HCT116 (cell line): ENCODE measurements at regions not wholly inside any gene's neighbourhood (a gene's known extent, or its start where the extent isn't known, plus 50 kb on each side); places are given as distances from the start of the nearest gene placed in this dataset.
"Not testable (repeated sequence)": the region's sequence is repeated elsewhere in the genome, so short reads cannot be mapped to it uniquely, and the experiment has no call there.

Source experiments
- ATAC-seq: fragments of 200-7000 bp; cut with Tn5 transposase; 2 replicates; pipeline ENCODE4 v1.9.1; 2020; ENCODE audit warnings: mild to moderate bottlenecking, moderate library complexity
- BruUV-seq: library from RNA; stranded (reverse); fragments of 400-500 nt; replicated peaks from 2 replicates; lab custom pipeline; 2021; lab: Mats Ljungman, UMichigan
- CTCF ChIA-PET: fragments of 300-600 bp; sonication (Branson Sonifier 250); formaldehyde crosslinking; loops from one replicate; lab custom pipeline; 2021; ENCODE audit warnings: antibody characterized with exemption; lab: Charles Lee
- POLR2A ChIA-PET: fragments of 300-600, 350-600 bp; sonication (Branson Sonifier 250); formaldehyde crosslinking; loops from one replicate; lab custom pipeline; 2021; ENCODE audit warnings: antibody characterized with exemption; lab: Charles Lee
- RAD21 ChIA-PET, 2 experiments: fragments of 300-600 bp; sonication (Branson Sonifier 250); formaldehyde crosslinking; loops; one replicate each; lab custom pipeline; 2023; ENCODE audit warnings: low total read pairs in 2 of 2; ENCODE audit not compliant: uncharacterized antibody in 2 of 2, unreplicated experiment in 2 of 2, low non-redundant PET in 1 of 2; lab: Charles Lee
- DNase-seq: peaks from one replicate; pipeline ENCODE4 v3.0.0-alpha.2; 2010; ENCODE audit warnings: low read depth, low spot score
- H2AFZ ChIP-seq: fragments of 200-600 bp; shearing (Covaris generic), sonication (generic); 2 replicates; pipeline ENCODE4 v1.6.1; 2017; ENCODE audit warnings: low read depth, mixed run types, mixed read lengths, antibody characterized with exemption, low read length; ENCODE audit not compliant: poor library complexity, severe bottlenecking
- H3K27ac ChIP-seq: 2 replicates; pipeline ENCODE4 v1.5.1; 2012; ENCODE audit warnings: low read depth, low read length
- H3K27me3 ChIP-seq: fragments of 200-600 bp; sonication (generic); 2 replicates; pipeline ENCODE4 v1.6.1; 2016; ENCODE audit warnings: mixed run types, low read length, mixed read lengths; ENCODE audit not compliant: insufficient read depth
- H3K36me3 ChIP-seq, 2 experiments: fragments of 200-500 bp in 1 of 2; fragments of 200-600 bp in 1 of 2; sonication (Bioruptor generic) in 1 of 2; sonication (generic) in 1 of 2; 2 replicates each; pipeline versions ENCODE4 v1.5.1 to v1.6.1; 2014 to 2016; ENCODE audit warnings: low read length in 2 of 2, inconsistent platforms in 1 of 2, mixed read lengths in 1 of 2, mixed run types in 1 of 2; ENCODE audit not compliant: insufficient read depth in 2 of 2, control insufficient read depth in 1 of 2
- H3K4me1 ChIP-seq, 2 experiments: fragments of 200-600 bp in 1 of 2; sonication (generic) in 1 of 2; 2 replicates each; pipeline versions ENCODE4 v1.5.1 to v1.6.1; 2012 to 2017; ENCODE audit warnings: low read length in 2 of 2, inconsistent platforms in 1 of 2, mild to moderate bottlenecking in 1 of 2, mixed read lengths in 1 of 2, mixed run types in 1 of 2, moderate library complexity in 1 of 2; ENCODE audit not compliant: insufficient read depth in 2 of 2, control insufficient read depth in 1 of 2
- H3K4me2 ChIP-seq: fragments of 200-600 bp; sonication (generic); 2 replicates; pipeline ENCODE4 v1.6.1; 2017; ENCODE audit warnings: mixed run types, low read length, mixed read lengths
- H3K4me3 ChIP-seq, 2 experiments: fragments of 200-600 bp in 1 of 2; sonication (generic) in 1 of 2; replicated peaks in 1 of 2; 2 replicates each; pipeline ENCODE4 v1.5.1; 2011 to 2016; ENCODE audit warnings: low read length in 2 of 2, control low read depth in 1 of 2, low read depth in 1 of 2, mild to moderate bottlenecking in 1 of 2, mixed read lengths in 1 of 2, mixed run types in 1 of 2
- H3K79me2 ChIP-seq: fragments of 200-600 bp; sonication (generic); 2 replicates; pipeline ENCODE4 v1.6.1; 2017; ENCODE audit warnings: mild to moderate bottlenecking, mixed run types, low read length, moderate library complexity, mixed read lengths; ENCODE audit not compliant: insufficient read depth
- H3K9ac ChIP-seq: fragments of 200-600 bp; sonication (generic); 2 replicates; pipeline ENCODE4 v1.6.1; 2016; ENCODE audit warnings: low read length, mixed read lengths
- H3K9me2 ChIP-seq: fragments of 200-600 bp; sonication (generic), shearing (Covaris generic); 2 replicates; pipeline ENCODE4 v1.6.1; 2017; ENCODE audit warnings: mixed run types, mild to moderate bottlenecking, moderate library complexity; ENCODE audit not compliant: insufficient read depth
- H3K9me3 ChIP-seq, 2 experiments: fragments of 200-500 bp in 1 of 2; fragments of 200-600 bp in 1 of 2; sonication (Bioruptor generic) in 1 of 2; sonication (generic) in 1 of 2; 2 replicates each; pipeline ENCODE4 v1.6.1; 2014 to 2017; ENCODE audit warnings: low read length in 2 of 2, mixed read lengths in 2 of 2, inconsistent platforms in 1 of 2, low read depth in 1 of 2, mild to moderate bottlenecking in 1 of 2, mixed run types in 1 of 2, moderate library complexity in 1 of 2; ENCODE audit not compliant: control insufficient read depth in 1 of 2, insufficient read depth in 1 of 2
- H4K20me1 ChIP-seq: fragments of 200-600 bp; sonication (generic), shearing (Covaris generic); 2 replicates; pipeline ENCODE4 v1.6.1; 2017; ENCODE audit warnings: mixed run types, mild to moderate bottlenecking, moderate library complexity; ENCODE audit not compliant: insufficient read depth
- ATF3 ChIP-seq: IDR thresholded peaks from 2 replicates; pipeline ENCODE4 v1.6.1; 2012
- CBX3 ChIP-seq: IDR thresholded peaks from 2 replicates; pipeline ENCODE4 v1.6.1; 2012; ENCODE audit warnings: low read depth
- CEBPB ChIP-seq: IDR thresholded peaks from 2 replicates; pipeline ENCODE4 v1.6.1; 2012; ENCODE audit warnings: low read depth
- EZH2 ChIP-seq: fragments of 200-600 bp; sonication (generic); IDR thresholded peaks from 2 replicates; pipeline ENCODE4 v1.6.1; 2017; ENCODE audit warnings: antibody characterized with exemption, mixed run types
- EZH2phosphoT487 ChIP-seq: fragments of 200-600 bp; IDR thresholded peaks from 2 replicates; pipeline ENCODE4 v1.6.1; 2018; ENCODE audit warnings: antibody characterized with exemption, borderline replicate concordance
- POLR2A ChIP-seq: IDR thresholded peaks from 2 replicates; pipeline ENCODE4 v1.7.0; 2011; ENCODE audit warnings: borderline replicate concordance; ENCODE audit not compliant: insufficient read depth, insufficient read length; ENCODE audit errors: extremely low read depth
- POLR2AphosphoS5 ChIP-seq: IDR thresholded peaks from 2 replicates; pipeline ENCODE4 v1.6.1; 2011; ENCODE audit warnings: mild to moderate bottlenecking, low read depth, low read length, moderate library complexity
- RAD21 ChIP-seq: IDR thresholded peaks from 2 replicates; pipeline ENCODE4 v1.6.1; 2012; ENCODE audit warnings: low read depth, mild to moderate bottlenecking
- REST ChIP-seq: IDR thresholded peaks from 2 replicates; pipeline ENCODE4 v1.6.1; 2012; ENCODE audit warnings: low read depth
- TCF7L2 ChIP-seq: IDR thresholded peaks from 2 replicates; pipeline ENCODE4 v1.7.0; 2011; ENCODE audit warnings: borderline replicate concordance, inconsistent platforms; ENCODE audit not compliant: insufficient read depth, insufficient read length; ENCODE audit errors: extremely low read depth
- YY1 ChIP-seq: IDR thresholded peaks from 2 replicates; pipeline ENCODE4 v1.6.1; 2011; ENCODE audit warnings: low read length, low read depth, moderate library complexity, mild to moderate bottlenecking; ENCODE audit not compliant: insufficient replicate concordance; ENCODE audit errors: extremely low read depth
- intact Hi-C: fragments of 100-400 bp; cut with micrococcal nuclease; formaldehyde crosslinking; loops from 2 replicates; pipeline ENCODE4 v1.10.0; 2022

- Histone ChIP-seq H3K4me1 (no peaks in the 10 kb centered on the region), H3K9me2 (no peaks in the 10 kb centered on the region), H2AFZ (no peak overlapping the region), H3K79me2 (no peaks in the 10 kb centered on the region), H3K27ac (no peak overlapping the region), H4K20me1 (no peaks in the 10 kb centered on the region), H3K9ac (no peak overlapping the region), H3K27me3 (no peaks in the 10 kb centered on the region), H3K36me3 (no peaks in the 10 kb centered on the region), H3K9me3 (no peaks in the 10 kb centered on the region), H3K4me3 (no peak overlapping the region), H3K4me2 (no peak overlapping the region)
- no peak for TF ChIP-seq ATF3
- TF ChIP-seq EZH2, result no peak
- TF ChIP-seq POLR2AphosphoS5, result no peak
- no peak for TF ChIP-seq CEBPB
- TF ChIP-seq REST, result no peak
- no peak for TF ChIP-seq RAD21
- TF ChIP-seq POLR2A, result no peak
- no peak for TF ChIP-seq TCF7L2
- no peak for TF ChIP-seq CBX3
- TF ChIP-seq EZH2phosphoT487, result no peak
- no peak for TF ChIP-seq YY1
- ChIA-PET RAD21 (no interaction called here), CTCF (no interaction called here), POLR2A (no interaction called here)
- DNase-seq, result no peak
- intact Hi-C loops, result no loop called here
- no peak for ATAC-seq
- BruUV-seq, result no TSS peak
These were observed 80.1 kb upstream of the CXCL13 start for GRCh38 chr4:77525538-77525937.

GRCh38 chr4:77527900-77528299 is 77.7 kb upstream of the CXCL13 start:
- H3K79me2 ChIP-seq, H3K9ac ChIP-seq, H4K20me1 ChIP-seq, BruUV-seq, H3K4me3 ChIP-seq, H3K27me3 ChIP-seq, RAD21 ChIA-PET, H2AFZ ChIP-seq, H3K4me2 ChIP-seq, H3K36me3 ChIP-seq, POLR2A ChIA-PET, CTCF ChIA-PET, ATAC-seq, H3K9me3 ChIP-seq, DNase-seq, H3K27ac ChIP-seq, H3K9me2 ChIP-seq, H3K4me1 ChIP-seq, intact Hi-C loops: not testable (repeated sequence)
